Tibial nerve (tissue), 4 donors: ENCODE measurements at regions not wholly inside any gene's neighbourhood (a gene's known extent, or its start where the extent isn't known, plus 50 kb on each side); places are given as distances from the start of the nearest gene placed in this dataset.

Source experiments
- DNase-seq, 2 donors: peaks; one replicate each; pipeline ENCODE4 v3.0.0-alpha.2; 2019; ENCODE audit warnings: low spot score in 2 of 2
- H3K27ac ChIP-seq, 4 donors: fragments of 200-600 bp; sonication (generic) in 3 of 4; one replicate each; pipeline ENCODE4 v1.5.1; 2017 to 2019; ENCODE audit warnings: mild to moderate bottlenecking in 1 of 4
- H3K27me3 ChIP-seq, 2 donors: fragments of 200-600 bp; sonication (generic) in 1 of 2; one replicate each; pipeline versions ENCODE4 v1.5.1 to v1.6.0; 2017 to 2019
- H3K36me3 ChIP-seq, 3 donors: fragments of 200-600 bp; sonication (generic); one replicate each; pipeline ENCODE4 v1.5.1; 2018 to 2019
- H3K4me1 ChIP-seq, 4 donors: fragments of 200-600 bp; sonication (generic) in 3 of 4; one replicate each; pipeline ENCODE4 v1.5.1; 2017 to 2019
- H3K4me3 ChIP-seq, 4 donors: fragments of 200-600 bp; sonication (generic) in 3 of 4; one replicate each; pipeline ENCODE4 v1.5.1; 2017 to 2019; ENCODE audit warnings: mild to moderate bottlenecking in 1 of 4, moderate library complexity in 1 of 4
- H3K9me3 ChIP-seq, 4 donors: fragments of 200-600 bp; sonication (generic) in 3 of 4; one replicate each; pipeline ENCODE4 v1.5.1; 2017 to 2019
- EP300 ChIP-seq, 2 donors: sonication (generic); formaldehyde crosslinking; IDR thresholded peaks; one replicate each; pipeline ENCODE4 v1.6.1; 2017; ENCODE audit warnings: antibody characterized with exemption in 2 of 2, mild to moderate bottlenecking in 1 of 2
- POLR2A ChIP-seq, 2 donors: fragments of 450-650 bp; IDR thresholded peaks; one replicate each; pipeline ENCODE4 v1.6.1; 2017; ENCODE audit warnings: antibody characterized with exemption in 2 of 2, mild to moderate bottlenecking in 2 of 2, moderate library complexity in 2 of 2
- WGBS, 2 donors: methylation state at CpG; one replicate each; pipeline ENCODE4 v1.1.5; 2018; 5-methylcytosine and 5-hydroxymethylcytosine counted together
- TF ChIP-seq, protein P1 (sequence below), 5 experiments: fragments of 200-600 bp in 3 of 5; fragments of 450-650 bp in 2 of 5; sonication (generic) in 3 of 5; IDR thresholded peaks; one replicate each; pipeline ENCODE4 v1.5.1; 2016 to 2019; ENCODE audit warnings: antibody characterized with exemption in 5 of 5, mild to moderate bottlenecking in 3 of 5, moderate library complexity in 2 of 5

DNA sequence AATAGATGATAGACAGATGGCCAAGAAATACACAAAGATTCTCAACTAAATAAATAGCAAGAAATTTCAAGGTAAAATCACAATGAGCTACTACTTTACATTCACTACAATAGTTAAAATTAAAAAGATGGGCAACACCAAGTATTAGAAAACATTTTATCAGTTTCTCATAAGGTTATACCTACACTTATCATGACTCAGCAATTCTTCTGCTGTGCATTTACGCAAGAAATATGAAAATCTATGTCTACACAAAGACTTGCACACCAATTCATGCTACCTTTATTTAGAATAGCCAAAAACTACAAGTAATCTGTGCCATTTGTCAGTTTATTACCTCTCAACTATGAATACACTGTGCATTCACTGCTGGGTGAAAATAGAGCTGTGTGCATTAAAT, 937.4 kb upstream of the NRXN1 start:
- no peaks in the 10 kb centered on the region for H3K36me3 ChIP-seq
- no peaks in the 10 kb centered on the region for H3K27me3 ChIP-seq
- DNase-seq, result no peak
- TF ChIP-seq POLR2A (IDR thresholded peaks at IDR 0.05), result no peak
- TF ChIP-seq EP300 (IDR thresholded peaks at IDR 0.05), result no peak
- TF ChIP-seq, protein P1, sequence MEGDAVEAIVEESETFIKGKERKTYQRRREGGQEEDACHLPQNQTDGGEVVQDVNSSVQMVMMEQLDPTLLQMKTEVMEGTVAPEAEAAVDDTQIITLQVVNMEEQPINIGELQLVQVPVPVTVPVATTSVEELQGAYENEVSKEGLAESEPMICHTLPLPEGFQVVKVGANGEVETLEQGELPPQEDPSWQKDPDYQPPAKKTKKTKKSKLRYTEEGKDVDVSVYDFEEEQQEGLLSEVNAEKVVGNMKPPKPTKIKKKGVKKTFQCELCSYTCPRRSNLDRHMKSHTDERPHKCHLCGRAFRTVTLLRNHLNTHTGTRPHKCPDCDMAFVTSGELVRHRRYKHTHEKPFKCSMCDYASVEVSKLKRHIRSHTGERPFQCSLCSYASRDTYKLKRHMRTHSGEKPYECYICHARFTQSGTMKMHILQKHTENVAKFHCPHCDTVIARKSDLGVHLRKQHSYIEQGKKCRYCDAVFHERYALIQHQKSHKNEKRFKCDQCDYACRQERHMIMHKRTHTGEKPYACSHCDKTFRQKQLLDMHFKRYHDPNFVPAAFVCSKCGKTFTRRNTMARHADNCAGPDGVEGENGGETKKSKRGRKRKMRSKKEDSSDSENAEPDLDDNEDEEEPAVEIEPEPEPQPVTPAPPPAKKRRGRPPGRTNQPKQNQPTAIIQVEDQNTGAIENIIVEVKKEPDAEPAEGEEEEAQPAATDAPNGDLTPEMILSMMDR (IDR thresholded peaks at IDR 0.05), result no peak
- H3K4me1 ChIP-seq, result no peaks in the 10 kb centered on the region
- H3K9me3 ChIP-seq, result peaks cover 0 to 8% (median 0%) of the 10 kb centered on the region in 4 donors
- no peak overlapping the region for H3K4me3 ChIP-seq
- H3K27ac ChIP-seq, result no peak overlapping the region
- 36 to 88% methylated on average over 1 of the region's 1 CpG for WGBS, 2 donors

DNA sequence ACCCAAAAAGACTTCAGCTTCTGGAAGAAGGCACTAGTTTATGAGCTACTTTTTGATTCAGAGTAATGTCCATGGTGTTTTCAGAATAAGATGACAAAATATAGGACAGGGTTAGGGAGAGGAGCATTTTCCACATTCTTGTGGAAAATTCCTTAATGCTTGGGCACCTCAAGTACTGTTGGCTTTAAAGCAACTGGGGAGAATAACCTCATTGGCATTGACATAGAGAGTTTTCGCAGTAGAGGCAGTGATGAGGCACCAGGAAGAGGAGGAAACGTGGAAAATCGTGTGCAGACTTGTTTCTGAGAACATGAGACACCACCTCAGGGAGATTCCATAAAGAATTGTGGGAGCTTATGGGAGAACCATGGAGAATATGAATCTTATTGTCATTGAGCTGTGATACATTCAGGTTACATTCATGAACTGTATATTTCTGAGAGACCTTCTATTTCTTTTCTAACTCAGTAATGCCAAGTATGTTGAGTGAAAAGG, 929.0 kb upstream of the NRXN1 start:
- Histone ChIP-seq H3K27me3 (no peaks in the 10 kb centered on the region), H3K4me1 (no peaks in the 10 kb centered on the region), H3K9me3 (no peaks in the 10 kb centered on the region), H3K36me3 (no peaks in the 10 kb centered on the region), H3K27ac (no peak overlapping the region), H3K4me3 (no peak overlapping the region)
- DNase-seq, result no peak
- WGBS, 2 donors, result 88 to 90% methylated on average over 3 of the region's 3 CpGs
- TF ChIP-seq POLR2A (IDR thresholded peaks at IDR 0.05) (no peak), EP300 (IDR thresholded peaks at IDR 0.05) (no peak)
- TF ChIP-seq, protein P1 (IDR thresholded peaks at IDR 0.05), result no peak

DNA sequence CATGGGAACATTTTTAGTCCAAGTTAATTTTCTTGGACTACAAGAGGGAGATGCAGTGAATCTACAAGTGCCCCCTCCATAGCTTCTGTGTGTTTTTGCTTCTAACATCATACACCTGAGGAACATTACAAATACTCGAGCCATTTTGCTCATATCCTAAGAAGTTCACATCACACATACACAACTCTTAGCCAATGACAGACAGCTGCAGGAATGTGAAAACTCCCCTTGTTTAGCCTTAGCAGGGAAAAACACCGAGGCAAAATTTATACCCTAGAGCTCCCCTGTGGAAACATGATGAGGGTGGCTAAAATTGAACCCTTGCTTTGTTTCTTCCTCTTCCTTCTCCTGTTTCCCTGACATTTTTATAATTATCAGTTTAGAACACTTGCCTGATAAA, 928.3 kb upstream of the NRXN1 start:
- no peaks in the 10 kb centered on the region for H3K36me3 ChIP-seq
- H3K4me3 ChIP-seq, result no peak overlapping the region
- H3K4me1 ChIP-seq, result no peaks in the 10 kb centered on the region
- no peak overlapping the region for H3K27ac ChIP-seq
- no peaks in the 10 kb centered on the region for H3K27me3 ChIP-seq
- no peak for TF ChIP-seq POLR2A (IDR thresholded peaks at IDR 0.05)
- no peak for TF ChIP-seq EP300 (IDR thresholded peaks at IDR 0.05)
- TF ChIP-seq, protein P1 (IDR thresholded peaks at IDR 0.05), result no peak
- WGBS, 2 donors, result 74 to 80% methylated on average over 2 of the region's 2 CpGs
- H3K9me3 ChIP-seq, result peaks cover 0 to 2% (median 0%) of the 10 kb centered on the region in 4 donors
- DNase-seq, result no peak

DNA sequence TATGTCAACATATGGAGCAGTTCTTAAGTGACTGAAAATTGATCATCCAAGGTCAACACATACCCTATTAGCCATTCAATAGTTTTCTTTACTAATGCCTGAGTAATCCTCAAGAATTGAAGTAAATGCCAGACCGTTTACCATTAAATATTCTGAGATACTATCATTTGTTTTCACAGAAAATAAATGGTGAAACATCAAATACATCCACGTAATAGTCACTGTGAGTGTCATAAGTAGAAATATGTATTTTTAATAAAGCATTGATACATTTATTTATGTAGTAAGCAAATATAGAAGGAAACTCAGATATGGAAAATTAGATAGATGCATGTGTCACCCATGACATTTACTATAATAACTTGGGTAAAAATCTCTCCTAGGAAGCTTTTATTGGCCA, 927.8 kb upstream of the NRXN1 start:
- 81 to 84% methylated on average over 2 of the region's 2 CpGs for WGBS, 2 donors
- H3K9me3 ChIP-seq, result peaks cover 0 to 5% (median 0%) of the 10 kb centered on the region in 4 donors
- H3K4me3 ChIP-seq, result no peak overlapping the region
- no peak overlapping the region for H3K27ac ChIP-seq
- no peaks in the 10 kb centered on the region for H3K27me3 ChIP-seq
- TF ChIP-seq EP300 (IDR thresholded peaks at IDR 0.05) (no peak), POLR2A (IDR thresholded peaks at IDR 0.05) (no peak)
- TF ChIP-seq, protein P1 (IDR thresholded peaks at IDR 0.05), result no peak
- H3K4me1 ChIP-seq, result no peaks in the 10 kb centered on the region
- no peak for DNase-seq
- no peaks in the 10 kb centered on the region for H3K36me3 ChIP-seq

DNA sequence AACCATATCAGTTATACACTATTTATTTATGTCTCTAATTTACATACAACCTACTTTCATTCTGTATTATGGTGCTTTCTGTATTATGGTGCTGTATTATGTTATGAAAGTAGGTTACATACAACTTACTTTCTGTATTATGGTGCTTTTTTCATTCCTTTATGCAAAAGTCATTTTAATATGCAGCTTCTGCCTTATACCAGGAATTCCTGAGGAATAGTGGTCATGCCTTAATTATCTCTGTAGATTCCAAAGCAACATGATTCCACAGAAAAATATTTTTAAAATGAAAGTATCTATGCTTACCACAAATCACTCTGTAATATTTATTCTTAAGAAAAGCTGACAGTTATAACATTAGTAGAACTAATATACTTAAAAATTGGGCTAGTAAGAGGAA, 922.0 kb upstream of the NRXN1 start:
- Histone ChIP-seq H3K4me1 (no peaks in the 10 kb centered on the region), H3K9me3 (peaks cover 0 to 13% (median 0%) of the 10 kb centered on the region in 4 donors), H3K36me3 (no peaks in the 10 kb centered on the region), H3K4me3 (no peak overlapping the region), H3K27me3 (no peaks in the 10 kb centered on the region), H3K27ac (no peak overlapping the region)
- TF ChIP-seq EP300 (IDR thresholded peaks at IDR 0.05) (no peak), POLR2A (IDR thresholded peaks at IDR 0.05) (no peak)
- TF ChIP-seq, protein P1 (IDR thresholded peaks at IDR 0.05), result no peak
- no peak for DNase-seq
